RWPE1 (cell line): ENCODE measurements at regions not wholly inside any gene's neighbourhood (a gene's known extent, or its start where the extent isn't known, plus 50 kb on each side); places are given as distances from the start of the nearest gene placed in this dataset.
"Not testable (repeated sequence)": the region's sequence is repeated elsewhere in the genome, so short reads cannot be mapped to it uniquely, and the experiment has no call there.

Source experiments
- CTCF ChIA-PET: fragments of 350-600 bp; sonication (Branson Sonifier 250); formaldehyde crosslinking; extraction: SDS; loops from one replicate; lab custom pipeline; 2021; lab: Yijun Ruan, JAX
- POLR2A ChIA-PET: fragments of 400-600 bp; formaldehyde crosslinking; extraction: SDS; loops from one replicate; lab custom pipeline; 2020; ENCODE audit warnings: antibody characterized with exemption; ENCODE audit not compliant: low non-redundant PET; lab: Yijun Ruan, JAX
- DNase-seq: peaks from one replicate; pipeline ENCODE4 v3.0.0; 2012; ENCODE audit warnings: low spot score
- H3K27ac ChIP-seq: fragments of 450-650 bp; 2 replicates; pipeline ENCODE4 v1.5.1; 2017
- CTCF ChIP-seq: fragments of 450-650 bp; conservative IDR thresholded peaks from 2 replicates; pipeline ENCODE4 v1.5.1; 2017; ENCODE audit warnings: low read depth, mild to moderate bottlenecking

GRCh38 chr15:83380059-83380458, 67.1 kb upstream of the SH3GL3 start:
- ChIA-PET CTCF (interaction anchor here (1.2 to 2.1 kb wide), 6 partner anchors 96 to 131 kb away, joined by 4 to 22 read pairs (median 6); partner anchors contain the start of gene BNC1), POLR2A (interaction anchor here (0.8 to 1.0 kb wide), 2 partner anchors 75 to 94 kb away, joined by 3 to 4 read pairs; no protein-coding TSS in a partner anchor)

GRCh38 chr15:83380682-83381081, 66.5 kb upstream of the SH3GL3 start:
- POLR2A ChIA-PET: no interaction called here
- peak; percentile 72 for TF ChIP-seq CTCF
- peak overlapping the region; percentile 100 for H3K27ac ChIP-seq
- peak; percentile 71 for DNase-seq
- CTCF ChIA-PET: interaction anchor here (0.5 to 2.1 kb wide), 11 partner anchors 23 to 608 kb away, joined by 3 to 22 read pairs (median 4); partner anchors contain the start of gene BNC1

More at GRCh38 chr15:83380059-83380458, 67.1 kb upstream of the SH3GL3 start:
- TF ChIP-seq CTCF: no peak
- DNase-seq: peak; percentile 81
- H3K27ac ChIP-seq: peak overlapping the region; percentile 100

GRCh38 chr15:83383608-83384139, 63.5 kb upstream of the SH3GL3 start:
- DNase-seq, POLR2A ChIA-PET: not testable (repeated sequence)
- peak overlapping the region; percentile 83 for H3K27ac ChIP-seq
- CTCF ChIA-PET: interaction anchor here (0.7 kb wide), 1 partner anchor 135 kb away, joined by 5 read pairs; no protein-coding TSS in a partner anchor

GRCh38 chr15:83396101-83396500, 51.0 kb upstream of the SH3GL3 start:
- H3K27ac ChIP-seq: no peak overlapping the region
- ChIA-PET POLR2A (no interaction called here), CTCF (no interaction called here)
- no peak for TF ChIP-seq CTCF
- DNase-seq: no peak
